Tibial nerve (tissue), 4 donors: ENCODE measurements at regions not wholly inside any gene's neighbourhood (a gene's known extent, or its start where the extent isn't known, plus 50 kb on each side); places are given as distances from the start of the nearest gene placed in this dataset.

Experiments used
- DNase-seq, 2 donors: peaks; one replicate each; pipeline ENCODE4 v3.0.0-alpha.2; 2019; ENCODE audit warnings: low spot score in 2 of 2
- H3K27ac ChIP-seq, 4 donors: fragments of 200-600 bp; sonication (generic) in 3 of 4; one replicate each; pipeline ENCODE4 v1.5.1; 2017 to 2019; ENCODE audit warnings: mild to moderate bottlenecking in 1 of 4
- H3K27me3 ChIP-seq, 2 donors: fragments of 200-600 bp; sonication (generic) in 1 of 2; one replicate each; pipeline versions ENCODE4 v1.5.1 to v1.6.0; 2017 to 2019
- H3K36me3 ChIP-seq, 3 donors: fragments of 200-600 bp; sonication (generic); one replicate each; pipeline ENCODE4 v1.5.1; 2018 to 2019
- H3K4me1 ChIP-seq, 4 donors: fragments of 200-600 bp; sonication (generic) in 3 of 4; one replicate each; pipeline ENCODE4 v1.5.1; 2017 to 2019
- H3K4me3 ChIP-seq, 4 donors: fragments of 200-600 bp; sonication (generic) in 3 of 4; one replicate each; pipeline ENCODE4 v1.5.1; 2017 to 2019; ENCODE audit warnings: mild to moderate bottlenecking in 1 of 4, moderate library complexity in 1 of 4
- H3K9me3 ChIP-seq, 4 donors: fragments of 200-600 bp; sonication (generic) in 3 of 4; one replicate each; pipeline ENCODE4 v1.5.1; 2017 to 2019
- CTCF ChIP-seq, 5 experiments: fragments of 200-600 bp in 3 of 5; fragments of 450-650 bp in 2 of 5; sonication (generic) in 3 of 5; IDR thresholded peaks; one replicate each; pipeline ENCODE4 v1.5.1; 2016 to 2019; ENCODE audit warnings: antibody characterized with exemption in 5 of 5, mild to moderate bottlenecking in 3 of 5, moderate library complexity in 2 of 5
- EP300 ChIP-seq, 2 donors: sonication (generic); formaldehyde crosslinking; IDR thresholded peaks; one replicate each; pipeline ENCODE4 v1.6.1; 2017; ENCODE audit warnings: antibody characterized with exemption in 2 of 2, mild to moderate bottlenecking in 1 of 2
- POLR2A ChIP-seq, 2 donors: fragments of 450-650 bp; IDR thresholded peaks; one replicate each; pipeline ENCODE4 v1.6.1; 2017; ENCODE audit warnings: antibody characterized with exemption in 2 of 2, mild to moderate bottlenecking in 2 of 2, moderate library complexity in 2 of 2
- WGBS, 2 donors: methylation state at CpG; one replicate each; pipeline ENCODE4 v1.1.5; 2018; 5-methylcytosine and 5-hydroxymethylcytosine counted together

- TF ChIP-seq EP300 (IDR thresholded peaks at IDR 0.05): no peak
- no peak for TF ChIP-seq POLR2A (IDR thresholded peaks at IDR 0.05)
- no peak for TF ChIP-seq CTCF (IDR thresholded peaks at IDR 0.05)
- Histone ChIP-seq H3K4me3 (no peak overlapping the region), H3K36me3 (no peaks in the 10 kb centered on the region), H3K4me1 (peaks cover 0 to 5% (median 1%) of the 10 kb centered on the region in 4 donors), H3K9me3 (no peaks in the 10 kb centered on the region), H3K27me3 (no peaks in the 10 kb centered on the region), H3K27ac (no peak overlapping the region)
- no peak for DNase-seq
Measured at GRCh38 chr2:56017784-56018183, 94.2 kb upstream of the EFEMP1 start.

GRCh38 chr2:56018267-56018666 is 94.7 kb upstream of the EFEMP1 start:
- no peak for TF ChIP-seq CTCF (IDR thresholded peaks at IDR 0.05)
- no peak for TF ChIP-seq POLR2A (IDR thresholded peaks at IDR 0.05)
- TF ChIP-seq EP300 (IDR thresholded peaks at IDR 0.05): no peak
- WGBS, 2 donors: 60 to 71% methylated on average over 8 of the region's 8 CpGs
- no peak overlapping the region for H3K4me3 ChIP-seq
- H3K27ac ChIP-seq: no peak overlapping the region
- H3K36me3 ChIP-seq: no peaks in the 10 kb centered on the region
- no peaks in the 10 kb centered on the region for H3K9me3 ChIP-seq
- DNase-seq: no peak
- no peaks in the 10 kb centered on the region for H3K27me3 ChIP-seq
- peaks cover 0 to 5% (median 1%) of the 10 kb centered on the region in 4 donors for H3K4me1 ChIP-seq

- DNase-seq: no peak
- H3K27me3 ChIP-seq: no peaks in the 10 kb centered on the region
- no peak overlapping the region for H3K4me3 ChIP-seq
- H3K36me3 ChIP-seq: no peaks in the 10 kb centered on the region
- no peaks in the 10 kb centered on the region for H3K4me1 ChIP-seq
- no peak overlapping the region for H3K27ac ChIP-seq
- no peaks in the 10 kb centered on the region for H3K9me3 ChIP-seq
- WGBS, 2 donors: 73 to 77% methylated on average over 5 of the region's 5 CpGs
- TF ChIP-seq CTCF (IDR thresholded peaks at IDR 0.05) (no peak), POLR2A (IDR thresholded peaks at IDR 0.05) (no peak), EP300 (IDR thresholded peaks at IDR 0.05) (no peak)
Measured at GRCh38 chr2:56021136-56021474, 97.5 kb upstream of the EFEMP1 start.

- WGBS, 2 donors: 89 to 90% methylated on average over 5 of the region's 5 CpGs
- no peaks in the 10 kb centered on the region for H3K9me3 ChIP-seq
- H3K27me3 ChIP-seq: no peaks in the 10 kb centered on the region
- no peaks in the 10 kb centered on the region for H3K36me3 ChIP-seq
- H3K4me1 ChIP-seq: no peaks in the 10 kb centered on the region
- TF ChIP-seq POLR2A (IDR thresholded peaks at IDR 0.05): no peak
- no peak for TF ChIP-seq CTCF (IDR thresholded peaks at IDR 0.05)
- no peak for TF ChIP-seq EP300 (IDR thresholded peaks at IDR 0.05)
- DNase-seq: no peak
- H3K4me3 ChIP-seq: no peak overlapping the region
- H3K27ac ChIP-seq: no peak overlapping the region
Measured at GRCh38 chr2:56021579-56021978, 98.0 kb upstream of the EFEMP1 start.

GRCh38 chr2:56025469-56026193 is 102.0 kb upstream of the EFEMP1 start:
- no peaks in the 10 kb centered on the region for H3K4me1 ChIP-seq
- no peaks in the 10 kb centered on the region for H3K27me3 ChIP-seq
- no peaks in the 10 kb centered on the region for H3K36me3 ChIP-seq
- 38 to 75% methylated on average over 1 of the region's 1 CpG for WGBS, 2 donors
- TF ChIP-seq POLR2A (IDR thresholded peaks at IDR 0.05) (no peak), CTCF (IDR thresholded peaks at IDR 0.05) (no peak), EP300 (IDR thresholded peaks at IDR 0.05) (no peak)
- no peaks in the 10 kb centered on the region for H3K9me3 ChIP-seq
- H3K4me3 ChIP-seq: no peak overlapping the region
- H3K27ac ChIP-seq: no peak overlapping the region
- DNase-seq: no peak
